ENCODE measurements at regions not wholly inside any gene's neighbourhood (a gene's known extent, or its start where the extent isn't known, plus 50 kb on each side); places are given as distances from the start of the nearest gene placed in this dataset.

DNA sequence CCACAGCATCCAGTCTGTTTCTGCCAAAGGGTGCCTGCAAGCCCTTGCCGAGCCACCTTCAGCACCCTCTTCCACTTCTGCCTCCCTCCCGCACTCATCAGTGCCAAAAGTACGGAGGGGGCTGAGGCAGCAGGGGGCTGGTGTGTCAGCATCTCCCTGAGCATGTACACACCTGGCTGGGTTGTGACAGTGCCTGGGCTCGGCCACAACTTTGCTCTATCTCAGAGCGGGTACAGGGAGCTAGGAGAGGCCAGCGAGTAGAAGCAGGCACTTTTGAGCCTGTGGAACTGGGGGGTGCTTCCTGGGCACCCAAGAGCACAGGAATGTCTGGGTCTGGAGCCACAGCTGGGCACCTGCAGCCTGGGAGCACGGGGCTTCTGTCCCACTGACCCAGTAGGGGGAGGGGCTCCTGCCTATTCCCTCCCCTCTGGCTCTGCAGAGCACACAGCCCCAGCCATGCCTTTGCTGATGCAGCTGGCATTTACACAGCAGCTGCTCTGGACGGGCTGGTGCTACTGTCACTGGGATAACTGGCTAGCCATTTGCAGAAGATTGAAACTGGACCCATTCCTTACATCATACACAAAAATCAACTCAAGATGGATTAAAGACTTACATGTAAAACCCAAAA lies 319.8 kb upstream of the RRP15 start:
- no peak for TF ChIP-seq CTCF (IDR thresholded peaks at IDR 0.05; ENCODE audit: unreplicated experiment)

GRCh38 chr1:217968085-217968484 lies 317.0 kb upstream of the RRP15 start:
- no peak for TF ChIP-seq CTCF (IDR thresholded peaks at IDR 0.05; ENCODE audit: unreplicated experiment)
- H3K36me3 Mint-ChIP-seq, result no peaks in the 10 kb centered on the region
- H3K4me3 Mint-ChIP-seq, result no peak overlapping the region
- H3K27me3 Mint-ChIP-seq (ENCODE audit: low read depth), result peaks cover 26% of the 10 kb centered on the region
- no peak for DNase-seq (ENCODE audit: low spot score in 2 of 2, unreplicated experiment in 2 of 2)
- H3K27ac Mint-ChIP-seq, result no peak overlapping the region
- peaks cover 25% of the 10 kb centered on the region for H3K9me3 Mint-ChIP-seq
- no peaks in the 10 kb centered on the region for H3K4me1 Mint-ChIP-seq

More for the DNA sequence above, 319.8 kb upstream of the RRP15 start:
- Mint-ChIP-seq H3K4me3 (no peak overlapping the region), H3K27ac (no peak overlapping the region), H3K27me3 (ENCODE audit: low read depth) (peaks cover 31% of the 10 kb centered on the region), H3K9me3 (peaks cover 11% of the 10 kb centered on the region), H3K4me1 (no peaks in the 10 kb centered on the region), H3K36me3 (no peaks in the 10 kb centered on the region)
- no peak for DNase-seq (ENCODE audit: low spot score in 2 of 2, unreplicated experiment in 2 of 2)

DNA sequence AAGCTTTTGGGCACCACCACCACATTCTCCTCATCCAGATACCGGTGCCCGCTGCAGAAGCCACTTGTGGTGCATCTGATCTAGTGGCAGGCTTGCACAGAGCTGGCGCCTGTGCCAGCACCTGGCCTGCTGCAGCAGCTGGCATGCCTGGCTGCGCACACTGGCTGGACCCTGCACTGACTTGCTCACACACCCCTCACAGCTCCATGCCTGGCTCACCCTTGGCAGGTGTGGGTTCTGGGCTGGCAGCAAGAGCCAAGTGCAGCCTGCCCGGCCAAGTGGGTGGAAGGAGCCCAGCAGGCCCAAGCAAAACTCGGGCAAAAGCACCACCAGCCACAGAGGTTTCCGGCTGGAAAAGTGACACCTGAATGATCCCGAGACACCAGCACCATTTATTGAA lies 315.7 kb upstream of the RRP15 start:
- no peak for TF ChIP-seq CTCF (IDR thresholded peaks at IDR 0.05; ENCODE audit: unreplicated experiment)
- no peak for DNase-seq (ENCODE audit: low spot score in 2 of 2, unreplicated experiment in 2 of 2)
- Mint-ChIP-seq H3K9me3 (peaks cover 25% of the 10 kb centered on the region), H3K4me3 (no peak overlapping the region), H3K4me1 (no peaks in the 10 kb centered on the region), H3K36me3 (no peaks in the 10 kb centered on the region), H3K27ac (no peak overlapping the region), H3K27me3 (ENCODE audit: low read depth) (peaks cover 17% of the 10 kb centered on the region)

GRCh38 chr1:217977943-217978342 lies 307.1 kb upstream of the RRP15 start:
- TF ChIP-seq CTCF (IDR thresholded peaks at IDR 0.05; ENCODE audit: unreplicated experiment), result no peak
- Mint-ChIP-seq H3K9me3 (peaks cover 19% of the 10 kb centered on the region), H3K27ac (no peak overlapping the region), H3K27me3 (ENCODE audit: low read depth) (peaks cover 13% of the 10 kb centered on the region), H3K4me1 (no peaks in the 10 kb centered on the region), H3K4me3 (no peak overlapping the region), H3K36me3 (no peaks in the 10 kb centered on the region)
- no peak for DNase-seq (ENCODE audit: low spot score in 2 of 2, unreplicated experiment in 2 of 2)

GRCh38 chr1:217981430-217981829 lies 303.7 kb upstream of the RRP15 start:
- Mint-ChIP-seq H3K27me3 (ENCODE audit: low read depth) (peaks cover 17% of the 10 kb centered on the region), H3K9me3 (peaks cover 5% of the 10 kb centered on the region), H3K4me3 (no peak overlapping the region), H3K27ac (no peak overlapping the region), H3K4me1 (no peaks in the 10 kb centered on the region), H3K36me3 (no peaks in the 10 kb centered on the region)
- no peak for DNase-seq (ENCODE audit: low spot score in 2 of 2, unreplicated experiment in 2 of 2)
- no peak for TF ChIP-seq CTCF (IDR thresholded peaks at IDR 0.05; ENCODE audit: unreplicated experiment)

Data from mesothelial cell of epicardium (in vitro differentiated cells).